HEK293 (cell line): ENCODE measurements at regions not wholly inside any gene's neighbourhood (a gene's known extent, or its start where the extent isn't known, plus 50 kb on each side); places are given as distances from the start of the nearest gene placed in this dataset.
A peak's percentile ranks its signal among the peaks of the same experiment; 100 is the strongest.

ENCODE experiments used
- BCL11B ChIP-seq: fragments of 450-650 bp; formaldehyde crosslinking; IDR thresholded peaks from 2 replicates; pipeline ENCODE4 v1.5.1; 2016; ENCODE audit warnings: low read depth, missing biosample characterization, missing genetic modification characterization
- BCL6B ChIP-seq: fragments of 450-650 bp; formaldehyde crosslinking; IDR thresholded peaks from 2 replicates; pipeline ENCODE4 v1.5.1; 2017; ENCODE audit warnings: missing biosample characterization, missing genetic modification characterization
- EGR2 ChIP-seq: fragments of 450-650 bp; formaldehyde crosslinking; IDR thresholded peaks from 2 replicates; pipeline ENCODE4 v1.5.1; 2016; ENCODE audit warnings: low read depth, missing biosample characterization, missing genetic modification characterization
- GLIS2 ChIP-seq: fragments of 450-650 bp; formaldehyde crosslinking; IDR thresholded peaks from 2 replicates; pipeline ENCODE4 v1.5.1; 2016; ENCODE audit warnings: missing biosample characterization, missing genetic modification characterization
- KLF1 ChIP-seq: fragments of 450-650 bp; formaldehyde crosslinking; IDR thresholded peaks from 2 replicates; pipeline ENCODE4 v1.5.1; 2016; ENCODE audit warnings: missing biosample characterization, missing genetic modification characterization
- KLF17 ChIP-seq: fragments of 450-650 bp; formaldehyde crosslinking; IDR thresholded peaks from 2 replicates; pipeline ENCODE4 v1.5.1; 2016; ENCODE audit warnings: missing biosample characterization, missing genetic modification characterization
- MYNN ChIP-seq: fragments of 450-650 bp; formaldehyde crosslinking; IDR thresholded peaks from 2 replicates; pipeline ENCODE4 v1.5.1; 2016; ENCODE audit warnings: missing biosample characterization, missing genetic modification characterization, borderline replicate concordance
- SCRT1 ChIP-seq: fragments of 450-650 bp; formaldehyde crosslinking; IDR thresholded peaks from 2 replicates; pipeline ENCODE4 v1.5.1; 2016; ENCODE audit warnings: missing biosample characterization, missing genetic modification characterization, borderline replicate concordance
- SP2 ChIP-seq: fragments of 450-650 bp; formaldehyde crosslinking; IDR thresholded peaks from 2 replicates; pipeline ENCODE4 v1.5.1; 2016; ENCODE audit warnings: missing biosample characterization, missing genetic modification characterization
- SP3 ChIP-seq: fragments of 450-650 bp; formaldehyde crosslinking; IDR thresholded peaks from 2 replicates; pipeline ENCODE4 v1.5.1; 2016; ENCODE audit warnings: missing biosample characterization, missing genetic modification characterization
- ZBTB1 ChIP-seq: fragments of 450-650 bp; formaldehyde crosslinking; IDR thresholded peaks from 2 replicates; pipeline ENCODE4 v1.5.1; 2016; ENCODE audit warnings: missing biosample characterization, missing genetic modification characterization
- ZBTB11 ChIP-seq: fragments of 450-650 bp; formaldehyde crosslinking; conservative IDR thresholded peaks from 2 replicates; pipeline ENCODE4 v1.5.1; 2016; ENCODE audit warnings: low read depth, missing biosample characterization, missing genetic modification characterization
- ZNF140 ChIP-seq: fragments of 450-650 bp; formaldehyde crosslinking; IDR thresholded peaks from 2 replicates; pipeline ENCODE4 v1.5.1; 2016; ENCODE audit warnings: missing biosample characterization, missing genetic modification characterization
- ZNF174 ChIP-seq: fragments of 450-650 bp; formaldehyde crosslinking; IDR thresholded peaks from 2 replicates; pipeline ENCODE4 v1.5.0; 2017; ENCODE audit warnings: missing biosample characterization, mild to moderate bottlenecking, missing genetic modification characterization
- ZNF2 ChIP-seq: fragments of 450-650 bp; formaldehyde crosslinking; IDR thresholded peaks from 2 replicates; pipeline ENCODE4 v1.5.1; 2016; ENCODE audit warnings: missing biosample characterization, missing genetic modification characterization
- ZNF211 ChIP-seq: fragments of 450-650 bp; formaldehyde crosslinking; IDR thresholded peaks from 2 replicates; pipeline ENCODE4 v1.5.1; 2016; ENCODE audit warnings: low read depth, missing biosample characterization, missing genetic modification characterization
- ZNF248 ChIP-seq: fragments of 450-650 bp; formaldehyde crosslinking; IDR thresholded peaks from 2 replicates; pipeline ENCODE4 v1.5.1; 2017; ENCODE audit warnings: missing biosample characterization, missing genetic modification characterization
- ZNF544 ChIP-seq: fragments of 450-650 bp; formaldehyde crosslinking; IDR thresholded peaks from 2 replicates; pipeline ENCODE4 v1.5.0; 2017; ENCODE audit warnings: missing biosample characterization, missing genetic modification characterization
- ZNF558 ChIP-seq: fragments of 450-650 bp; formaldehyde crosslinking; IDR thresholded peaks from 2 replicates; pipeline ENCODE4 v1.5.1; 2016; ENCODE audit warnings: missing biosample characterization, missing genetic modification characterization
- ZNF571 ChIP-seq: fragments of 450-650 bp; formaldehyde crosslinking; IDR thresholded peaks from 2 replicates; pipeline ENCODE4 v1.5.0; 2017; ENCODE audit warnings: missing biosample characterization, missing genetic modification characterization
- ZNF670 ChIP-seq: fragments of 450-650 bp; formaldehyde crosslinking; IDR thresholded peaks from 2 replicates; pipeline ENCODE4 v1.5.1; 2016; ENCODE audit warnings: missing biosample characterization, missing genetic modification characterization, low read depth
- ZNF677 ChIP-seq: fragments of 450-650 bp; IDR thresholded peaks from 2 replicates; pipeline ENCODE4 v1.5.0; 2018; ENCODE audit warnings: missing biosample characterization, mild to moderate bottlenecking, missing genetic modification characterization, moderate library complexity
- ZNF792 ChIP-seq: fragments of 450-650 bp; formaldehyde crosslinking; IDR thresholded peaks from 2 replicates; pipeline ENCODE4 v1.5.1; 2016; ENCODE audit warnings: missing biosample characterization, missing genetic modification characterization
- ZSCAN30 ChIP-seq: fragments of 450-650 bp; IDR thresholded peaks from 2 replicates; pipeline ENCODE4 v1.5.1; 2018; ENCODE audit warnings: missing biosample characterization, mild to moderate bottlenecking, missing genetic modification characterization, moderate library complexity
- TF ChIP-seq, protein P1 (sequence below): fragments of 450-650 bp; IDR thresholded peaks from 2 replicates; pipeline ENCODE4 v1.5.1; 2018; ENCODE audit warnings: missing biosample characterization, missing genetic modification characterization
- TF ChIP-seq, protein P2 (sequence below): fragments of 450-650 bp; formaldehyde crosslinking; IDR thresholded peaks from 2 replicates; pipeline ENCODE4 v1.5.1; 2016; ENCODE audit warnings: missing biosample characterization, missing genetic modification characterization, low read depth
- TF ChIP-seq, protein P3 (sequence below): fragments of 450-650 bp; IDR thresholded peaks from 2 replicates; pipeline ENCODE4 v1.5.1; 2018; ENCODE audit warnings: missing biosample characterization, mild to moderate bottlenecking, missing genetic modification characterization
- TF ChIP-seq, protein P4 (sequence below): fragments of 450-650 bp; formaldehyde crosslinking; IDR thresholded peaks from 2 replicates; pipeline ENCODE4 v1.5.1; 2017; ENCODE audit warnings: missing biosample characterization, mild to moderate bottlenecking, missing genetic modification characterization, moderate library complexity

- TF ChIP-seq, protein P1, sequence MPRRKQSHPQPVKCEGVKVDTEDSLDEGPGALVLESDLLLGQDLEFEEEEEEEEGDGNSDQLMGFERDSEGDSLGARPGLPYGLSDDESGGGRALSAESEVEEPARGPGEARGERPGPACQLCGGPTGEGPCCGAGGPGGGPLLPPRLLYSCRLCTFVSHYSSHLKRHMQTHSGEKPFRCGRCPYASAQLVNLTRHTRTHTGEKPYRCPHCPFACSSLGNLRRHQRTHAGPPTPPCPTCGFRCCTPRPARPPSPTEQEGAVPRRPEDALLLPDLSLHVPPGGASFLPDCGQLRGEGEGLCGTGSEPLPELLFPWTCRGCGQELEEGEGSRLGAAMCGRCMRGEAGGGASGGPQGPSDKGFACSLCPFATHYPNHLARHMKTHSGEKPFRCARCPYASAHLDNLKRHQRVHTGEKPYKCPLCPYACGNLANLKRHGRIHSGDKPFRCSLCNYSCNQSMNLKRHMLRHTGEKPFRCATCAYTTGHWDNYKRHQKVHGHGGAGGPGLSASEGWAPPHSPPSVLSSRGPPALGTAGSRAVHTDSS: no peak
- TF ChIP-seq ZNF211 (tag by site-specific recombination) (no peak), KLF1 (no peak), MYNN (no peak), ZNF544 (tag by site-specific recombination) (no peak), ZNF174 (tag by site-specific recombination) (no peak), EGR2 (tag by site-specific recombination) (peak; percentile 75), SCRT1 (no peak), BCL6B (tag by site-specific recombination) (no peak), ZNF2 (tag by site-specific recombination) (no peak), SP3 (peak; percentile 53), ZNF677 (no peak), ZBTB11 (tag by site-specific recombination) (no peak), ZNF248 (tag by site-specific recombination) (no peak), ZNF792 (no peak), ZNF140 (tag by site-specific recombination) (no peak), BCL11B (no peak), ZNF571 (no peak), KLF17 (tag by site-specific recombination) (no peak), ZNF558 (tag by site-specific recombination) (no peak), GLIS2 (peak; percentile 76), ZSCAN30 (tag by site-specific recombination) (peak; percentile 89), ZNF670 (tag by site-specific recombination) (no peak), ZBTB1 (tag by site-specific recombination) (no peak), SP2 (peak; percentile 20; the same call in 1 of the 2 replicates)
- TF ChIP-seq, protein P2, sequence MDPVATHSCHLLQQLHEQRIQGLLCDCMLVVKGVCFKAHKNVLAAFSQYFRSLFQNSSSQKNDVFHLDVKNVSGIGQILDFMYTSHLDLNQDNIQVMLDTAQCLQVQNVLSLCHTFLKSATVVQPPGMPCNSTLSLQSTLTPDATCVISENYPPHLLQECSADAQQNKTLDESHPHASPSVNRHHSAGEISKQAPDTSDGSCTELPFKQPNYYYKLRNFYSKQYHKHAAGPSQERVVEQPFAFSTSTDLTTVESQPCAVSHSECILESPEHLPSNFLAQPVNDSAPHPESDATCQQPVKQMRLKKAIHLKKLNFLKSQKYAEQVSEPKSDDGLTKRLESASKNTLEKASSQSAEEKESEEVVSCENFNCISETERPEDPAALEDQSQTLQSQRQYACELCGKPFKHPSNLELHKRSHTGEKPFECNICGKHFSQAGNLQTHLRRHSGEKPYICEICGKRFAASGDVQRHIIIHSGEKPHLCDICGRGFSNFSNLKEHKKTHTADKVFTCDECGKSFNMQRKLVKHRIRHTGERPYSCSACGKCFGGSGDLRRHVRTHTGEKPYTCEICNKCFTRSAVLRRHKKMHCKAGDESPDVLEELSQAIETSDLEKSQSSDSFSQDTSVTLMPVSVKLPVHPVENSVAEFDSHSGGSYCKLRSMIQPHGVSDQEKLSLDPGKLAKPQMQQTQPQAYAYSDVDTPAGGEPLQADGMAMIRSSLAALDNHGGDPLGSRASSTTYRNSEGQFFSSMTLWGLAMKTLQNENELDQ (tag by site-specific recombination): no peak
- TF ChIP-seq, protein P3, sequence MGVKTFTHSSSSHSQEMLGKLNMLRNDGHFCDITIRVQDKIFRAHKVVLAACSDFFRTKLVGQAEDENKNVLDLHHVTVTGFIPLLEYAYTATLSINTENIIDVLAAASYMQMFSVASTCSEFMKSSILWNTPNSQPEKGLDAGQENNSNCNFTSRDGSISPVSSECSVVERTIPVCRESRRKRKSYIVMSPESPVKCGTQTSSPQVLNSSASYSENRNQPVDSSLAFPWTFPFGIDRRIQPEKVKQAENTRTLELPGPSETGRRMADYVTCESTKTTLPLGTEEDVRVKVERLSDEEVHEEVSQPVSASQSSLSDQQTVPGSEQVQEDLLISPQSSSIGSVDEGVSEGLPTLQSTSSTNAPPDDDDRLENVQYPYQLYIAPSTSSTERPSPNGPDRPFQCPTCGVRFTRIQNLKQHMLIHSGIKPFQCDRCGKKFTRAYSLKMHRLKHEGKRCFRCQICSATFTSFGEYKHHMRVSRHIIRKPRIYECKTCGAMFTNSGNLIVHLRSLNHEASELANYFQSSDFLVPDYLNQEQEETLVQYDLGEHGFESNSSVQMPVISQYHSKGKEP (tag by site-specific recombination): no peak
- TF ChIP-seq, protein P4, sequence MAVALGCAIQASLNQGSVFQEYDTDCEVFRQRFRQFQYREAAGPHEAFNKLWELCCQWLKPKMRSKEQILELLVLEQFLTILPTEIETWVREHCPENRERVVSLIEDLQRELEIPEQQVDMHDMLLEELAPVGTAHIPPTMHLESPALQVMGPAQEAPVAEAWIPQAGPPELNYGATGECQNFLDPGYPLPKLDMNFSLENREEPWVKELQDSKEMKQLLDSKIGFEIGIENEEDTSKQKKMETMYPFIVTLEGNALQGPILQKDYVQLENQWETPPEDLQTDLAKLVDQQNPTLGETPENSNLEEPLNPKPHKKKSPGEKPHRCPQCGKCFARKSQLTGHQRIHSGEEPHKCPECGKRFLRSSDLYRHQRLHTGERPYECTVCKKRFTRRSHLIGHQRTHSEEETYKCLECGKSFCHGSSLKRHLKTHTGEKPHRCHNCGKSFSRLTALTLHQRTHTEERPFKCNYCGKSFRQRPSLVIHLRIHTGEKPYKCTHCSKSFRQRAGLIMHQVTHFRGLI: no peak
Observed at GRCh38 chr6:150528648-150529285, 70.9 kb upstream of the PLEKHG1 start (continued).
